GM18907 (cell line): ENCODE measurements at regions not wholly inside any gene's neighbourhood (a gene's known extent, or its start where the extent isn't known, plus 50 kb on each side); places are given as distances from the start of the nearest gene placed in this dataset.
"Not testable (repeated sequence)": the region's sequence is repeated elsewhere in the genome, so short reads cannot be mapped to it uniquely, and the experiment has no call there.

Experiments
- ATAC-seq: cut with Tn5 transposase; IDR thresholded peaks from one replicate; pipeline ENCODE4 v1.9.1; 2021; ENCODE audit warnings: mild to moderate bottlenecking, moderate library complexity; ENCODE audit not compliant: unreplicated experiment

- no peak for ATAC-seq
Measured at GRCh38 chr1:94362466-94363058, 55.6 kb upstream of the ABCD3 start.

- ATAC-seq: no peak
Measured at GRCh38 chr1:94358630-94359599, 59.3 kb upstream of the ABCD3 start.

DNA sequence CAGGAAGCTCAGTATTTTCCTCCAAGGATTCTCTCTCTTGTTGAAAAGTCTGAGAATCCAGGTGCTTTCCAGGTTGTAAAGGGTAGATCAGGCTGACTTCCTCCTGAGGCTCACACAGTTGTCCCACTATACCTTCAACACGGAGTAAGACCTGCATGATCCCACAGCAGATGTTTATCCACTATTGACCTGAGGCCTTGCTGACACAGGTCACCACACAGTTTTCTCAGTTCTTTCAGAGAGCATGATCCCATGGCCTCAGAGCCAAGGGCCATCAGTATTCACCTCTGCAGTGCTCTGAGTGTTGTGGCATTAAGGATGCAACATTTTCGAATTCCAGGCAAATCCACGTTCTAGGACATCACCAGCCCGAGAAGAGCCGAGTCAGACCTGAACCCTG lies 60.5 kb upstream of the ABCD3 start:
- no peak for ATAC-seq

DNA sequence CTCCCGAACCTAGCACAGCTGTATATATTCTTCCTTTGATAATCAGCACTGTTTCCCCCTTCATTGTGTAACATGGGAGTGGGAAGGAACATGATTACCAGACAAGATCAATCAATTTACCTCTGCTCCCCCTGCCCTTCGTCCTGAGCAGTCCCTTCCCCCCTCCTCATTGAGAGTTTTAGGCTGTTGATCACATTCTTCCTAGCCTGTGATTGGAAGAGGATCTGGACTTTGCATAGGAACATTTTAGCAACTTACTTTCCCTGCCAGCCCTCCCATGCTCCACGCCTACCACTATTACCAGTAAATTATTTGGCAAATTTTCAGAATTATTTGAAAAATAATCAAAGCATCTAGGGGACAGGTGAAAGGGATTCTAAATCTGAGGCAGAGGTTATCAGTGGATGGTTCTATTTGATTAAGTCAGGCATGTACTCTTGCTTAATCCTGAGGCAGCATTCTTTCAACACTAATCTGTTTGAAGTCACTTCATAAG lies 62.7 kb upstream of the ABCD3 start:
- ATAC-seq: no peak

GRCh38 chr1:94351481-94351880 lies 66.7 kb upstream of the ABCD3 start:
- no peak for ATAC-seq

- ATAC-seq: no peak
Measured at GRCh38 chr1:94350350-94350924, 67.8 kb upstream of the ABCD3 start.

DNA sequence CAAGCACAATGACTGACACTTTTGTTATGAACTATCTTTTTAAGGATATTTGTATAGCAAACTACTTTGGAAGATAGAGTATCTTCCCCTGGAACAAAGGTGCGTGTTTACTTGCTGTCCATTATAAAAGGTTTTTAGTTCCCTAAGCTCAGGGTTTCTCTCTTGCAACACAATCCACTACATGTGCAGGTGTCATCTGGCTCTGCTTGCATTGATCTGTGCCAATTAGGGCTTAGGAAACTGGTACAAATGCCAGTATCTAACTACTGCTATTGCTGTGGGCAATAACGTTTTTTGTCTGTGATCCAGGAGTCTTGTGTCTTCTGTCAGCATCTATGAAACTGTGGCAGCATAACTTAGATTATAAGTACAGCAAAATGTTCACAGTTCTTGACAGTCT lies 68.3 kb upstream of the ABCD3 start:
- ATAC-seq: no peak

DNA sequence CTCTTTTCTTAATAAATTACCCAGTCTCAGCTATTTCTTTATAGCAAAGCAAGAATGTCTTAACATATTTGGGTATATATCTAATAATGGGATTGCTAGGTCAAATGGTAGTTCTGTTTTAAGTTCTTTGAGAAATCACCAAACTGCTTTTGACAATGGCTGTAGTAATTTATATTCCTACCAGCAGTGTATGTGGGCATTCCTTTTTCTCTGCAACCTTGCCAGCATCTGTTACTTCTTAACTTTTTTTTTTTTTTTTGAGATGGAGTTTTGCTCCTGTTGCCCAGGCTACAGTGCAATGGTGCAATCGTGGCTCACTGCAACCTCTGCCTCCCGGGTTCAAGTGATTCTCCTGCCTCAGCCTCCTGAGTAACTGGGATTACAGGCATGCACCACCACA lies 69.8 kb upstream of the ABCD3 start:
- not testable (repeated sequence) for ATAC-seq

DNA sequence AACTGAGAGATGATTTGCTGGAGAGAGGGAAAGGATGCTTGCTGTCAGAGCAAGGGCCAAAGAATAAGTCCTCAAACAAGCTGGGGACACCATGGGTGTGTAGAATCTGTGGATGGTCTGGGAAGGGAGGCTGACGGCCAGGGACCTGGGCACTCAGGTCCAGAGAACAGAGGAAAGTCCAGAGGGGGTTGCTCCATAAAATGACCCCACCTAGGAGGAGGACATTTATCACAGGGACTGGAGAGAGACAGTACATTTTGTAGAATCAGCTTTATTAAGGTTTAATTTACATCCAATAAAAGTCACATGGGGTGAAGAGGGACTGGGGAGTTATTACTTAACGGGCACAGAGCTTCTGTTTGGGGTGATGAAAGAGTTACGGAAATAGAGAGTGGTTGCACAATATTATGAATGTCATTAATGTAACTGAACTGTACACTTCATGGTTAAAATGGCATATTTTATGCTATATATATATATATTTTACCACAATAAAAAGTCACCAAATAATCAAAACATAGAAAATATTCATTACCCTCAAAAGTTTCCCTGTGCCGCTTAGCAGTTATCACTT lies 73.0 kb upstream of the ABCD3 start:
- no peak for ATAC-seq

GRCh38 chr1:94342416-94342815 lies 75.8 kb upstream of the ABCD3 start:
- ATAC-seq: no peak

DNA sequence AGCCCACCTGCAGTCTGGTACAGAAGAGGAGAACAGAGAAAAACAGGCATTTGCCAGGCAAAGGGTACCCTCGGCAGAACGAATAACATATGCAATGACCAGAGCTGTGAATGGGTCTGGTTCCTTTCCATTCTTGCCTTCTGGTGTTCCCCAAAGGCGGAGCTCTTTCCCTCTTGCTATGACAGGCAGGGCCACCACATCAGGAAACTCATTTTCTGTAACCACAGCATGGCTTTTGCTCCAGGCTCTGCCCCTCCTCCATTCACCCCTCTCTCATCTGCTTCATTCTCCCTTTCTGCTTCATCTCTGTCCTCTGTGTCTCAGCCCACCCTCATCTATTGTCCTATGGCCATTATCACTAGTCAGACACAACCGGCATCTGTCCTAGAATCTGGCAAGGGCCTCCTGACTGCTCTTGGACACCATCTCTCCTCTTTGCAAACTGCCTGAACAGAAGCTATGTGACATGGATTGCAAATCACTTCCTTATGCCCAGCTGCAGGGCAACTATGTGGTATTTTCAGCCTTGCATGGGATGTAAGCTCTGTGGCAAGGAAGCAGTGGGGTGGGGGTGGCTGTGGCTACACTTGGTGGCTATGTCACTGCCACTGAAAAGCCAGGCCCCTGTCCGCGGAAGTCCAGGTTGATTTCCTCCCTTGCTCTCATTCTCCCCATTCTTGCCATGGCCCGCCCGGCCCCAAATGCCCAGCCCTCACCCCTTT lies 78.8 kb upstream of the ABCD3 start:
- no peak for ATAC-seq

- no peak for ATAC-seq
Measured at GRCh38 chr1:94336991-94337390, 81.2 kb upstream of the ABCD3 start.

- peak; percentile 53 for ATAC-seq
Measured at GRCh38 chr1:94335950-94336349, 82.2 kb upstream of the ABCD3 start.

GRCh38 chr1:94335447-94335846 lies 82.7 kb upstream of the ABCD3 start:
- peak; percentile 55 for ATAC-seq

DNA sequence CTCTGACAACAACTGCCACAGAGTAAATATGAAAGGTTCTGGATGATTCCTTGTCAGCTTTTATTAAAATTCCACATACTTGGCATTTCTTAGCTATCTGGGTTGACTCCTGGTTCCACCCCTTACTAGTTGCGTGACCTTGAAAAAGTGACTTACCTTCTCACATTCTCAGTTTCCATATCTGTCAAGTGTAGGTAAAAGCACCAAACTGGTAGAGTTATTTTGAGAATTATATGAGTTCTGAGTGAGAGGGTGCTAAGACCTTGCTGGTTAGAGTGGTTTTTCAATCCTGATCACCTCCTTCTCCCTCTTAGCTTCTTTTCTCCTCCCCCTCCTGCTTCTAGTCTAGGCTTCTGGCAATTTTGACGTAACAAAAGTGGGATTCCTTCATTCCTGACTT lies 83.4 kb upstream of the ABCD3 start:
- no peak for ATAC-seq

DNA sequence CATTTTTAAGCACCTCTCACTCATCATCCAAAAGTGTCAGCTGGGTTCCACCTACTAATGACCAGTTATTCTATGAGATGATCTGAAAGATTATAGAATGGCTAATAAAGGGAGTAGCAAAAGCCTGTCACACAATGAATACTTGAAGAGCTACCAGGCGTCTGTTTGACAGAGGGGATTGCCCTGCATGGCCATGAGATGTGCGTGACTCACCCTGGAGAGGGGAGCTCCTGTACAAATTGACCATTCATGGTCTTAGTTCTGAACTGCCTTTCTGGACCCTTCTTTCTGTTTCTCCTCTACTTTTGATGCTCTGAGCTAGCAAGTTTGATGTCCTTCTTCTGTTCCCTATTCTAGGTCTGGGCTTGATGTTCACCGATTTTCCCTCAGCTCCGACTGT lies 85.2 kb upstream of the ABCD3 start:
- no peak for ATAC-seq

- no peak for ATAC-seq
Measured at GRCh38 chr1:94332516-94332915, 85.7 kb upstream of the ABCD3 start.

GRCh38 chr1:94329986-94330385 lies 88.2 kb upstream of the ABCD3 start:
- ATAC-seq: no peak

DNA sequence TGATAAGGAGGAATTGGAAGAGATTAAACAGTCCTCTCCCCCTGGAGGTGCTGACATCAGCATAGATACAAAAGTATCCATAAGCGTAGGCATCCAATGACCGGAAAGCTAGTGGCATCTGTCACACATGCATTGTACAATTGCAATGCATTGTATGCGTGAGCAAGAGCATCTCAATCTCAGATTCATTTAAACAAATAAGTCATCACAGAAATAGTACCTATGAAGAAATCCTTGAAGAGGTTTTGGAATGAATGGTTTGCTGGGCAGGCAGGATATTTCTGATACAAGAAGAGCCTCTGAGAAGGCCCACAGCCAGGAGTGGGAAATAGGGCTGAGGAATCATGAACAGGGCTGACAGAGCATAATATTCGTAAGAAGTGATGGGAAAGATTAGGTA lies 88.9 kb upstream of the ABCD3 start:
- no peak for ATAC-seq

DNA sequence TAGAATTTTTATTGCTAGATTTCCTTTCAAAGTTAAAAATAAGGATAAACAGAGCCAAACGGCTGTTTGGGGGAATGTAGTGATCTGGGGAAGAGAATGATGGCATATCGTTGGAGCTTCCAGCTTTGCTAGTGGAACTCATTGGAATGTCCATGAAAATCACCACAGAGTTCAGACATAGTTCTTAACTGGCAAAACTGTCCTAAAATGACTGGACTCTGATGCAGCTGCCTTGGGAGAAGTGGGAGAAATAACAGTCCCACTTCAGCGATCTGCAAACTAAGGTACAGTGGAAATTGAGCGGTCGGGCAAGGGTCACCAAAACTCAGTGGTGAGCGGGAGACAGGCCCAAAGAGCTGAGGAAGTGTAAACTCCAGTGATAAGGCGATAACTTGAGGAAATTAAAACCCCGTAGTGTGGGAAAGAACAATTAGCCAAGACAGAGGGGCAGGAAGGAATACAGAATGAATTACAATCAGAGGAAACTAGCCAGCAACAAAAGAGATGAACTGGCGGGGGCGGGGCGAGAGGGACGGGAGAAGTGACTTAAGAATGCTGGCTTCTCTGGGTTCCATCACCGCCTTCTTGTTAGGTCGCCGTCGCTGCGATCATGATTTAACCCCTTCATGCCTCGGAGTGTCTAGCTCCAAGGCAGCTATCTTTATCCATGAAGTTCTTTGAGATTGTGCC lies 89.8 kb upstream of the ARHGAP29 start:
- no peak for ATAC-seq
